ENCODE measurements at regions not wholly inside any gene's neighbourhood (a gene's known extent, or its start where the extent isn't known, plus 50 kb on each side); places are given as distances from the start of the nearest gene placed in this dataset.
A peak's percentile ranks its signal among the peaks of the same experiment; 100 is the strongest.

DNA sequence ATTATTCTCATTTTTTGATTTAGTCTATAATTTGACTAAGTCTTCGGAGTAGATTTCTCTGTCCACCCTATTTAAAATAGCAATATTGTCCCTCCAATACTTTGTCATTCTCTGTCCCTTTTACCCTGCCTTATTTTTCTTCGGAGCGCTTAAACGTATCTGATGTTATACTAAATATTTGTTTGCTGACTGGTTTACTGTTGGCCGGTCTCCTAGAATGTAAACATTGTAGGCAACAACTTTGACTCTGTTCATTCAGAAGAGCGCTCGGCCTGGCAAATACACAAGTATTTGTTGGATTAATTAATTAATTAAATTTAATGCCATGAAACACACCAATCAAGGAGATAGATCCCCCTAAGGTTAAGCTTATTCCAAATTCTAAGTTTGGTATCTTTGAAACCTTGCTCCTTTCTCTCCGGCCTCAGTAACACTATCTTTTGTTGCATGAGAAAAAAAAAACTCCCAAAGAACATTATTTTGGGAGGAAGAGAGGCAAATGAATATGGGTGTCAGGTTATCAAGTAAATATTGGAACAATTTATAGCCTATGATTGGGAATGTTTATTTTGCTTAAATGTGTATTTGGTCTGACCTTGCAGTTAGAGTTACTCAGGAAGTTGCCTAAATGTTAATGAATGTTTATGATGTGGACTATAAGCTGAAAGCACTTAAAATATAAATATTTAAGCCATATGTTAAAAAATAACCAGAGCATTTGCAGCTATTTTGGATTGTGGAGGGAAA lies 231.1 kb downstream of the SOX4 start:
- peak; percentile 37 for DNase-seq

DNA sequence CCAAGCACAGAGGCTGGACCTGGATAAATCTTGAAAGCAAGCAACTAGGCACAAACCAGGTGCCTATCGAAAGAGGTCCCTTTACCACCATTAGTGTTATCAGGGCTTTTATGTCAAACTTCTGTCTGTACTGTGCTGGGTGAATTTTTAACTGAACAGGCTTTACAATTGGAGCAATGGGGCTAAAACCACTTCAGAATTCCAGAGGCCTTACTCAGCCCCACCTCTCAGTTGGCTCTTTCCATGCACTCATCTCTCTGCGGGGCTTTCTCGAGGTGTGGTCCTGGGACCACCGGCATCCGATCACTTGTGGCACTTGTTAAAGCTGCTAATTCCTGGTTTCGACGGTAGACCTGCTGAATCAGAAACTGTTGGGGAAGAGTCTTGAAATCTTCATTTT lies 232.5 kb downstream of the SOX4 start:
- no peak for DNase-seq

DNA sequence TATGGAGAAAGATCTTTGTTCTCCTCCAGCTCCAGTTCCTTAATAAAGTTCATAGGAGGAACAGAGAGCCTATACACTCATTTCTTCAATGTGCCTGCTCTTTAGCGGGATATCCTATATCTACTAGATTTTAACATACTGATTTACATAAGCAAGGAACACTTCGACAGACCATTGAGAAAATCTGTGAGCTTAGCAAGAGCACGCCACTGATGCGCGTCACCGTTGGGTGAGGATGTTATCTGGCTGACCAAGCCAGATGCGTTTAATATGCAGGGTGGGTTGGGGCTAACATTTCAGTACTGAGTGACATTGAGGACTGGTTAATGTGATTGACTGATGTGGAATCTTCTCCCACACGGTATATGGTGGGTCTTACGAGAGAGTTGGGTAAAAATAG lies 233.4 kb downstream of the SOX4 start:
- no peak for DNase-seq

DNA sequence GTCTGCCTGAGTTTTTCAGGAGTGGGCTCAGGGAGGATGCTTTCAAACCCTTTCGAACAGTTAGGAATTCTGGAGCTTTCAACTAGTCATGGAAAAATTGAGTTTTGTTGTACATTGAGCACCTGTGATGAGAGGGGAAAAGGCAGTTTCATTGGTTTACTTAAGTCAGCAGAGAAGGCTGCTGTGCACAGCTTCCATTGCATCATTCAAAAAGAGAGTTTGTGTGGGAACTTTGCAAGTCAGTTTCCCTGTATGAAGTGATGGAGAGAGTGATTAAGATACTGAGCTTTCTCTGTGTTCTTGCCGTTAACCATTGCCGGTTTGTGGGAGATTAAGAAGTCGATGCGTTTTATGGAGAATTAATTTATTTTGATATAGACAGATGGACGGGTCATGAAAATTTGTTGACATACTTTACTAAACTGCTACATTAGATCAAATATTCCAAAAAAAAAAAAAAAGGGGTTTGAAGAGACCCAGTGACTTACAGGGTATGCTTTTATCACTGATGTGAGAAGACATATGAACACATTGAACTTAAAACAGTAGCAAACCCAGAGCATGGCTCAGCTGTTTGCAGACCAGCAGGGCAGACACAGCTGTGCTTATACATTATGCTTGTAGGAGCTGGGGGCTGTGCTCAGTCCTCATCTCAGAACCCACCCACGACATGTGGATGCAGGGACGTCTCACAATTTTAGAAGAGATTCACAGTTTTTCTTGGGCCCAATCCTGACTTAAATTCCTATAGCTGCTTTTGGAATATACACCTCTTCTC lies 234.1 kb downstream of the SOX4 start:
- no peak for DNase-seq

DNA sequence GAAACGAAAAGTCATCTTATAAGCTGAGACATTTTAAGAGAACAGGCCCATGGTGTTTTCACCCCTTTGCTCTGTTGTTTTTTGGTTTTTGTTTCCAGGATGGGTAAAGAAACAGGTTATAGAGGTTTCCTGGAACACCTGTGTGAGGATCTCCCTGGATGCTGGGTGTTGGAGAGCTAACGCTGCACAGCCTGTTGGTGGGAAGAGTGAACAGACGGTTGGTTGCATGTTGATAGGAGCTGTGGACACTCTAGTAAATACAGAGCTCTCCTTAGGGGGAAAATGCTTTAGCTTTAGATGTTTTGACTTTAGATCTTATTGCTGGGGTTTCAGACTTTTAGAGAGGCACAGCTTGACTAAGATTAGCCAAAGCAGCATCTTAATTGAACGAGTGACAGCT lies 235.2 kb downstream of the SOX4 start:
- no peak for DNase-seq

DNA sequence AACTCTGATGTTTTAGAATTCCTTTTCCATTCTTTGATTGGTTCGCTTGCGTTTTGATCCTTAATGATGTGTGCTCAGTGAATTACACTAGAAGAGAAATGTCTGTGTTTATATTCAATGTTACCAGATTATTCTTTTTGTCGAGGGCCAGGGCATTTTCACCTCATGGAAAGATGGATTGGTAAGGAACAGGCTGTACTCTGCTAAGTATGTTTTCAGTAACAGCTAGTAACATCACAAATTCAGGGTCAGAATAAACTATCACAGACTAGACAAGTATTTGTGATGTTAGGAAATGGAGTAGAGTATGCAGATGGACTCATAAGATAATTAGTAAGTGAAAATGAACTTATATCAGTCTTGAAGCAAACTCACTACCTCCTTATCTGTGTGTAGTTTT lies 235.6 kb downstream of the SOX4 start:
- no peak for DNase-seq

DNA sequence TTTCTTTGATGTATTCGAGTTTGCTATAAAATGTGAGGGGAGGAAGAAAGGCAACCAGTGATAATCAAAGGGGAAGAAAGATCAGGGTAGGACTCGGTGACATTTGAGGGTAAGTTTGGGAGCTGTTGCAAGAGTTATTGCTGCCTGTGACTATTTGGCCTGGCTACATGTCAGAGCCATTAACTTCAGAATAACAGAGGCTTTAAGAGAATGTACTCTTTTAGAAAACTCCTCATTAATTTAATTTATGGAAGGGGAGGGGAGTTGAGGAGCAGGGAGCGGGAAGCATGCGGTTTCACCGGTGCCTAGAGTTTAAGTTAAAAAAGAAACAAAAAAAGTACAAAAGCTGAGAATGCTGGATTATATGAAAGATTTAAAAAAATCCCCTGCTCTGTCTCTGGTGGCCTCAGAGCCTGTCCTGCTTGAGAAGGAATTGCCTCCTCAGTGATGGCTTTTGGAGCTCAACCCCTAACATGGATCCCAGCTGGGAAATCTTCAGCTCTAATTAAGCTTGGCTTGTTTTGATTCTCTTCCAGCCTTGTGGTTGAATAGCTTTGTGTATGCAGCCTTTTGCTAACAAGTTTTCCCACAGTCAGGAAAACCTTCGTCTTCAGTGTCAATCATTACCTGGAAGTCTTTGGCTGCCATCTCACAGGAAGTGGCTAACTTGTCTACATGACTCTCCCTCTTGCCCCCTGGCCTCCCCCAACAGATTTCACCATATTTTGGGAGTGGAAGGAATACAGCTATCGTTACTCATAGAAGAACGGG lies 238.2 kb downstream of the SOX4 start:
- DNase-seq: no peak

DNA sequence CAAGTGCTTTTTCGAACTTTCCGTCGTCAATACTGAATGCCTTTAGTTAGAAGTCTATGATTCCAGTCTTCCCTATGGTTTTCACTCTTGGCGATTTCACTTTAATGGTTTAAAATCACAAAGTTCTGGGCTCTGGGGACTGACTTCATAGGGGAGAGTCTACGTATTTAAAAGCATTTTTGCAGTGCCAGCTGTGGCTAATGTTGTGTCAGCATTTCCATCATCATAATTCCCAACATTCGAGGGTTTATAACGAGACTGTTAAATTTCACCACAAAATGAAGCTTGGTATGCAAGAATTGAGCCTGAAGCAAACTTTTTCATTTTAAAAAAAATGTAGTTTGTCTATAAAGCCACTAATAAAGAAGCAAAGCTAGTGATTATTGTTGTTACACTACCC lies 242.7 kb downstream of the SOX4 start:
- no peak for DNase-seq

DNA sequence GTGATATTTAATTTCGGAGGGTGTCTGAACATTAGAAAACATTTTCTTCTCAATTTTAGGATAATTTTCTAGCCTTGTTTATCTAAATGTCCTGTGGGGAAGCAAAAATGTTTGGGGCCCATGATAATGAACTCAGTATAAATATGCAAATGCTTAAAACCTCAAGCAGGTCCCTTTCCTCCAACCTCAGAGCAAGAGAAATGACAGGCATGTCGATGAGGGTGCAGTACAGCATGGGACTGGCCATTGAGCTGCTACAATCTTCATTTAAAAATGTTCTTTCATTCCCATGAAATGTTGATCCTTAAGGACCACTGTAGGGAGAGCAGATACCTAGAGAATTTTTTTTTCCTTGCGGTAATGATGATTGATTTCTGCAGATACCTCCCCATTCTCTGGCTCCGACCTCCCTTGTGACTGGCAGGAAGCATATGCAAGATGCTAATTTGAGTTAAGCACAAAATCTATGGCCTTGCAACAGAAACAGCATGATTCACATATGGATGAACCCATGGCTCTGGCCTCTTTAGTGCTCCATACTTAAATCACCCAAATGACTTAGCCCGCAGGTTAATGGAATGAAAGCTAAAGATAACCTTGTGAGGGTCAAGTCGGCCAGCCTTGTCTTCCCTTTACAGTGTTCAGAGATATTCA lies 243.3 kb downstream of the SOX4 start:
- DNase-seq: no peak

DNA sequence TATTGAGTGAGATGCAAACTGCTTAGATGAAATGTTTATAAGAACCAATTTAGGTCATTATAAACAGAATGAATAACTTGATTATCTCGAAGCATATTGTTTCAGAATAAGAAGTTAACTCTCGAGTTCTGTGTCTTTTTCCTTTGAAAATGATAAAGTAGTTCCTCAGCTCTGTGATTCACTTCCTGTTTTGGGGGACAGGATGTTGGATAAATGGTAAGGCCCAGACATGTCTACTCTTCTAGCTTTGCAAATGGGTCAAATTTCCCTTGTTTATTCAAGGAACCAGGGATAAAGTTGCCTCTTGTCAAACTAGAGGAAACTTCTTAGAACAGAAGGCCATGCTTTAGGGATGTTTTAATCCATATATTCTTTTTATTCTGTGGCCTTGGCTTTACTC lies 246.9 kb downstream of the SOX4 start:
- no peak for DNase-seq

DNA sequence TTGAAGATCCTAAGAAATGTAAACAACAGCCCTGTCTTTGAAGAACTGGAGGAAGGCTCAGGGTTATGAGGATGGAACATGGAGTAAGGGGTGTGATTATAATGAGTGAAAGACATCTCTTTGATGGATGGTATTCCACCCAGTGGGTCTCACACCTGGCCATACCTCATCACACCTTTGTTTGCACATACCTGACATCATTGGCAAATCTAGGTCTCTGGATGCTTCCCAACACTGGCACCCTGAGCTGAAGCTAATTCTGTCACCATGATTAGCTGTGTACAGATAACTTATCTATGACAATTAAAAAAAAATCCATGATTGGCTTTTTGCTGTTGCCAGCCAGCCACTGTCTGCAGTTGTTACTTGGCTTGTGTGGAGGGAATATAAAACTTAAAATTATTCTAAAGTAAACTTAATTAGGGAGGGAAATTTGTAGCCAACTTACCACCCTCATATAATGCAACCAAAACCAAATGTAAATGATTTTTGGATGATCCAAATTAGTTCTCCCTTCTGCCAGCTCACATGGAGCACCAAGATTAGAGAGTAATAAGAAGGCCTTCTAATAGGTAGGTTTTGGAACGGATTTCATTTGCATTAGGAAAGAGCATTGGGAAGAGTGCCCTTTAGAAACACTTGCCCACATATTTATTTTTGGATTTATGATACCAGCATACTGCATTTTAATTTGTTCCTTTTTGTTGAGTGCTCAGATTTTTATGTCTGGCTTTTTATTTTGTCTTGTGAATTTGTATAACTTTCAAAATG lies 249.5 kb downstream of the SOX4 start:
- DNase-seq: peak; percentile 71

DNA sequence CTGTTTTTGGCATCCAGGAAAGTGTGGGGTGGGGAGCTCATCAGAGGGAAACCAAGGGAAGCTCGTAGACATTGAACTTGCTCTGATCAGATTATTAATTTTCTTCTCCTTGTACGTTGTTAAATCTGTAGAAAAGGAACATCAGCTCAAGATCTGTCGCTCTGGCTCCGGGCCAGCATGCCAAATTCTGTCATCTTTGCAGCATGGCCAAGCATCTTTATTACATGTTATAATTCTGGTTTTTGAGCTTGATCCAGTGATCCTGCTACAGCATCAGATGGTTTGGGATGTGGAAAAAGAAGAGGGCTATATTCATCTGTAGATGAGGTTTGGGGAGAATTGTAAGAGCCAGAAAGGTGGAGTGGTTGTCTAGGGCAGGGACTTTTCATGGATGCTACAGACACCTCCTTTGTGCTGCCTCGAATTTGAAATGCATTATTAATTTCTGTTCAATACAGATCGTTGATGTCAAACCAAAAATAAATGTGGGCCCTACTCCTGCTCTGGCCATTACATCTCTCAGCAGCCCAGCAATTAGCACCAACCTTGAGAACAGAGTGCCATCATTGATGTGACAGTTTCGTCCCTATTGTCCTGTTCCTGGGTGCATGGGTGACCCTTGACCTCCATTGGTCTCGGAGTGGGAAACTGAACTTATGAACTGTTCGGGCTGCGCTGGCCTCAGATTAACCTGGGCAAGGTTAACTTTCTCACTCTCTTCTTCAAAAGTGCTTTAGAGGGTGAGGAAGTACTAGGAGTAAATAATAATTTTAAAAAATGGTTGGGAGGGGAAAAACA lies 250.8 kb downstream of the SOX4 start:
- DNase-seq: no peak

DNA sequence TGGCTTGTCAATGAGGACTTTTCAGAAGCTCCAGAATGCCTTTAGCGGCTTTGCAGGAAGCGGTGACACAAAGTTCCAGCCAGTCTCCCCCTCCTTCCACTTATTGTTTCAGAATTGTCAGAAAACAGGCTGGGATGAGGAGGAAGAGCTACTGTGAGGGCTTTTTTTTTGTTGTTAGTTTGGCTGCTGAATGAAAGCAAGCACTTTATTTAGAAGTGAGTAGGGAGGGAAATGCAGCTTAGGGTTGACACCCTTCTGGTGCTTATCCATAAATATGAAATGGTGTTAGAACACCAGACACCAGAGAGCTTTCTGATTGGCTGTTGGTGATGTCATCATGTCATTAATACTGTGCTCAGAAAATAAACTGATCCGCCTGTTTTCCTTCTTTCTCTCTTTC lies 251.5 kb downstream of the SOX4 start:
- DNase-seq: peak; percentile 45

DNA sequence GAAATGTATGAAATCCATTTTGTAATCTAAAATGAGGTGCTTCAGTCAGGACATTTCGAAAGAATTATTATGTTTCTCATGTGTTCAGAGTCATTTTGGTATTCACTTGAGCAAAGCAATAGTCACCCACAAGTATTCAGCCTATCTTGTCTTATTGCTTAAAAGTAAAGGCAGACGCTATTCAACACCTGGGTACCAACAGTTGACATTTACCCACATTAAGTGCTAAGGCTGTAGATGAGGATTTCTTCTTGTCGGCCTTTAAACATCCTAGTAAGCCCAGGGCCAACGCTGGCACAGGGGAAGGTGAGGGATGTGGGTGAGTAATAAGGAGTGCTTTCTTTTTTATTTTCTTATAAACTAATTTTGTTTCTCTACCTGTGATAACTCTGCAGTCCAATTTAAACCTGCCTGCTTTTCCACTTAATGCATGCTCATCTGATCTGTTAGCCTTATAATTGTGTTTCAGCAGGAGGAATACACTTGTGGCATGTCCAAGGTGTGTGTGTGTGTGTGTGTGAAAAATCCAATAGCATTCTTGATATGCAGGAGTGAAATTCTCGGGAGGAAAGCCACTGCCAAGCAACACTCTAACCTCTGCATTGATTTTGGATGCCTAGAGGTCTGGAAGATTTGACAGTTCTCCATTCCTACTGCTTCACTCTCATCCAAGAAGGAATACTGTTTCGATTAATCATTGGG lies 252.0 kb downstream of the SOX4 start:
- DNase-seq: no peak

DNA sequence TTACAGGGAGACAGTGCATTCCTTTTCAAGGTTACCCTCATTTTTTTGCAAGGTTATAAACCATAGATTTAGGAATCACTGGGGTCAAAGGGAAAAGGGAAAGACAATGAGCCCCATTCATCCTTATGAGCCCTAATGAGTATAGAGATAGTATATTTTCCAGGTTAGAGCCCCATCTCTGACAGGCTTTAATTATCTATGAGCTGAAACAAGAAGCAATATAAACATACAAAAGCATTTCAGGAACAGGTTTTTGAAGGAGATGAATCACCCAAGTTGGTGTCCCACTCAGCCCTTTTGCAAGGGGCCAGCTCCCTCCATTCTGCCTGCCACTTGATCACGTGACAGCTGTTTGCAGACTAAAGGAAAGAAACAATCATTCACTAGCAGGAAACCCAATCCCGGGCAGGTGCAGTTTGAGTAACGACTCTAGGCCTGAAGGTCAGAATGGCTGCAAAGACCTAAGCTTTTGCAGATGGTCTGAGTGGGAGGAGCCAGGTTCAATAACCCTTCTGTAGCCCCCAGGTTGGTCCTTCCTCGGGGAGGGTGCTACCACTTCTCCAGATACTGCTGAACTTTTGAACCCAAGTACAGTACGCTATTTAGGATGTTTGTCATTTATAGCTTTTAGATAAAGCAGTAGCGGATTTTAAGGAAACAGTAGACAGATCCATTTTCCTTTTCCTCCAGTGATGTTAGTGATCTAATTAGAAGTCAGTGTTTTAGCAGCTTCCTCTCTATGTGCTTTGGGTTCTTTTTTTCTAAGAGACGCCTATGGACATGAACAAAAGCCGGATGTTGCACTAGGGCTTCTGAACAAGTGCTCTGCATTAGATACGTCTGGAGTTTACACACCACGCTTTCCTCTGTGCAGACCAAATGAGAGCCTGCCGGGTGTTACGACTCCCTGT lies 253.2 kb downstream of the SOX4 start:
- peak; percentile 97 for DNase-seq

DNA sequence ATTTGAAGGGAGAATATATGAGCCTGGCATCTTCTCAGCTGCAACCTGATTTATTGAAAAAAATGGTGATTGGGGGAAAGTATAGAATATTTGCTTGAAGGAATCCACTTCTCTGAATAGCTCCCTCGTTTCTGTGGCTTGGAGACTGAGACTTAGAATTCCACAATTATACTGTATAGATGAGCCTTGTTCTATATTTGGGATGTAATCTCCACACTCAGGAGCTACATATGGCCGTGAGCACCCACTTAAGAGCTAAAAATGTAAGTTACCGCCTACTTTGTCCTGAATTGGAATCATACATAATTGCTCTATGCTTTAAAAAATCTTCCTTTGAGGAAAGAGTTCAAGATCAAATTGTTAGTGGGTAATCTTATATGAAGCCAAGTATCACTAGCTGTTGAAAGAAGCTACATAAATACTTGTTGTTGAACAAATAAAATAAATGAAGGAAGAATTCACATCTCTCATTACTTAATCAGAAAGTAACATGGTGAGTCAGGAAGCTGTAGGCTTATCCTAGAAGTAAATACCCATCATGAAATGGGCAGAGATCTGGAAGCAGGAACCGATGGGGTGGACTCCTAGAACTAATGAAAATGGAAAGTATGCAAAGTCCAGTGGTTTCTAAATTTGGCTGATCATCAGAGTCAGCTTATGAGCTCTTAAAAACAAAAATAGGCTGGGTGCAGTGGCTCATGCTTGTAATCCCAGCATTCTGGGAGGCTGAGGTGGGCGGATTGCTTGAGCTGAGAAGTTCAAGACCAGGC lies 254.3 kb downstream of the SOX4 start:
- no peak for DNase-seq

DNA sequence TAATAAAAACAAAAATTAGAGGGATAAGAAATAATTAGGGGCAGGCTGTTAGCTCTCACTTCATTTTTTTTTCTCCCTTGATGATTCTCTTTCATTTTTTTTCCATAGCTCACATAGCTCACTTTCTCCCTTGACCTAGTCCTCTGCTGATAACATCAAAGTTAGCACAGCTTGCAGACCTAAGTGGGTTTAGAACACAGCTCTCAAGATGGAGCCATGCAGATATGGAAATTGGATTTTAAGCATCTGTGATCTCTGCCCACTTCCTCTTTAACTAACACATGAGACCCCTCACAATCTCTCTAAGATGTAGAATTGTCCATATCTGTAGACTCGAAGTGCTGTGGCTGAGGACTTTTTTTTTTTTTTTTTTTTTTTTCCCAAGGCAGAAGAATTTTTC lies 257.1 kb downstream of the SOX4 start:
- DNase-seq: no peak

DNA sequence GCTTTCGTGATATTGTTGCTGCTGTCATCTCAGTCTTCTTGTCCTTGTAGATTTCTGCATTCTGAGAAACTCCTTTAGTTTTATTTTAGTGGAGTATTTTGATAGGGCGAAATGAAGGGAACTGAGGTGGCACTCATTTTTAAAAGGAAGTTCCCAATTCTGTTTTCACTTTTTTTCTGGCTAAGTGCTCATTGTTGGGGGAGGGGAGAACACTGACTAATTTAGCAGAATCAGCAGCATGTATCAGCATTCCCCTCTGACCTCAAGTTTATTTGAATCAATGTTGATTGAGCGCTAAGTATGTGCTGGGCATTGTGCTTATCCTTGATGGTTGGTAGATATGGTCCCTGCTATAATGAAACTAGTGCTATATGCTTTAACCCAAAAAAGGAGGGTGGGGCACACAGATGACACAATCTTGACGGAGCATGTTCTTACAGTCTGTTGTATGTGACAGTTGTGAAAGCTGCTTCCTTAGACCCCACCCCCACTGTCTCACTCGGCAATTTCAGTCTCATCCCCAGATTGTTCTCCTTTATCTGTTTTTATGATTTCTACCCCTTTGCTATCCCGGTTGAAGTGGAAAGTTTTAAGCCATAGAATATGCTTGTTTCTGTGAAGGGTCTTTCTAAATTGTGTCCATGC lies 262.4 kb downstream of the SOX4 start:
- no peak for DNase-seq

DNA sequence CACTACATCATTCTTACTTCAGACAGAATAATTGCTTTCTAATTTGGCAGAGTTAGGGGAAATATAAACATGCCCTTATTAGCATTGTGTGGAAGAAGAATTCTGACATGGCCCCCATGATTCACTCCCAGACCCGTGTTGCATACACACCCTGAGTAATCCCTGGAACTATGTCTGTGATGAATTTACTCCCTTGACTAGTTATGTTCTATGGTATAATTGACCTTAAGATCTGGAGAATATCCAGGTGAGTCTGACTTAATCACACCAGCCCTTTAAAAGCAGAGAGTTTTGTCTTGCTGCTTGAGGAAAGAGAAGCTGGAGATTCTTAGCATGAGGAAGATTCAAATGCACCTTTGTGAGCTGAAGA lies 262.9 kb downstream of the SOX4 start:
- DNase-seq: no peak
